HepG2 (cell line): ENCODE measurements at regions not wholly inside any gene's neighbourhood (a gene's known extent, or its start where the extent isn't known, plus 50 kb on each side); places are given as distances from the start of the nearest gene placed in this dataset.

Experiments used
- CBX5 ChIP-seq: sonication (generic); formaldehyde crosslinking; IDR thresholded peaks from 2 replicates; pipeline ENCODE4 v1.4.0; 2020; ENCODE audit warnings: missing genetic modification reagents, borderline replicate concordance
- EZH2 ChIP-seq: conservative IDR thresholded peaks from 2 replicates; pipeline ENCODE4 v1.6.1; 2012; ENCODE audit warnings: mild to moderate bottlenecking, low read depth, low read length, moderate library complexity
- HBP1 ChIP-seq: IDR thresholded peaks from 2 replicates; pipeline ENCODE4 v1.6.1; 2016; ENCODE audit warnings: low read depth, control low read depth
- JUN ChIP-seq: sonication (generic); formaldehyde crosslinking; IDR thresholded peaks from 2 replicates; pipeline ENCODE4 v1.4.0; 2020; ENCODE audit warnings: mild to moderate bottlenecking, missing genetic modification reagents
- MAFK ChIP-seq, 2 experiments: IDR thresholded peaks in 1 of 2; conservative IDR thresholded peaks in 1 of 2; 2 replicates each; pipeline ENCODE4 v1.6.1; 2011; ENCODE audit warnings: improper control_type of control experiment in 2 of 2, low read length in 2 of 2
- MYC ChIP-seq: sonication (generic); formaldehyde crosslinking; IDR thresholded peaks from 2 replicates; pipeline ENCODE4 v1.9.0; 2021; ENCODE audit warnings: missing genetic modification reagents, borderline replicate concordance
- NFYB ChIP-seq: sonication (generic); formaldehyde crosslinking; IDR thresholded peaks from 2 replicates; pipeline ENCODE4 v1.4.0; 2020; ENCODE audit warnings: missing genetic modification reagents
- PCBP1 ChIP-seq: fragments of 200-400 bp; formaldehyde crosslinking; IDR thresholded peaks from 2 replicates; pipeline ENCODE4 v1.6.1; 2017; ENCODE audit warnings: mild to moderate bottlenecking, low read depth, low read length, borderline replicate concordance
- REL ChIP-seq: sonication (generic); formaldehyde crosslinking; conservative IDR thresholded peaks from 2 replicates; pipeline ENCODE4 v1.8.0; 2022; ENCODE audit warnings: mild to moderate bottlenecking, missing genetic modification reagents, moderate library complexity
- TBX2 ChIP-seq: sonication (generic); formaldehyde crosslinking; IDR thresholded peaks from 2 replicates; pipeline ENCODE4 v1.5.0; 2020; ENCODE audit warnings: missing genetic modification reagents, mild to moderate bottlenecking, borderline replicate concordance
- U2AF1 ChIP-seq: fragments of 200-400 bp; formaldehyde crosslinking; optimal IDR thresholded peaks from 2 replicates; pipeline ENCODE3; 2017; ENCODE audit warnings: mild to moderate bottlenecking, low read depth, low read length
- ZBTB4 ChIP-seq: sonication (generic); formaldehyde crosslinking; IDR thresholded peaks from 2 replicates; pipeline ENCODE4 v1.4.0; 2020; ENCODE audit warnings: missing genetic modification reagents, mild to moderate bottlenecking, borderline replicate concordance
- ZNF33B ChIP-seq: sonication (generic); formaldehyde crosslinking; IDR thresholded peaks from 2 replicates; pipeline ENCODE4 v1.5.1; 2020; ENCODE audit warnings: mild to moderate bottlenecking, missing genetic modification reagents
- TF ChIP-seq, protein P1 (sequence below): sonication (generic); formaldehyde crosslinking; IDR thresholded peaks from 2 replicates; pipeline ENCODE4 v1.5.0; 2020; ENCODE audit warnings: mild to moderate bottlenecking, missing genetic modification reagents, moderate library complexity

GRCh38 chr7:121620206-121620605 is 224.1 kb upstream of the FAM3C start:
- TF ChIP-seq U2AF1 (no peak), HBP1 (CRISPR knock-in tag) (no peak), TBX2 (no peak), NFYB (no peak), CBX5 (CRISPR knock-in tag) (no peak), ZNF33B (CRISPR knock-in tag) (no peak), MAFK (conservative IDR thresholded peaks at IDR 0.05 in 1 of 2, IDR thresholded peaks at IDR 0.05 in 1 of 2; ENCODE audit: low read length in 2 of 2) (no peak), REL (CRISPR knock-in tag) (no peak), EZH2 (no peak), JUN (CRISPR knock-in tag) (no peak), MYC (CRISPR knock-in tag) (no peak), PCBP1 (no peak), ZBTB4 (CRISPR knock-in tag) (no peak)
- TF ChIP-seq, protein P1, sequence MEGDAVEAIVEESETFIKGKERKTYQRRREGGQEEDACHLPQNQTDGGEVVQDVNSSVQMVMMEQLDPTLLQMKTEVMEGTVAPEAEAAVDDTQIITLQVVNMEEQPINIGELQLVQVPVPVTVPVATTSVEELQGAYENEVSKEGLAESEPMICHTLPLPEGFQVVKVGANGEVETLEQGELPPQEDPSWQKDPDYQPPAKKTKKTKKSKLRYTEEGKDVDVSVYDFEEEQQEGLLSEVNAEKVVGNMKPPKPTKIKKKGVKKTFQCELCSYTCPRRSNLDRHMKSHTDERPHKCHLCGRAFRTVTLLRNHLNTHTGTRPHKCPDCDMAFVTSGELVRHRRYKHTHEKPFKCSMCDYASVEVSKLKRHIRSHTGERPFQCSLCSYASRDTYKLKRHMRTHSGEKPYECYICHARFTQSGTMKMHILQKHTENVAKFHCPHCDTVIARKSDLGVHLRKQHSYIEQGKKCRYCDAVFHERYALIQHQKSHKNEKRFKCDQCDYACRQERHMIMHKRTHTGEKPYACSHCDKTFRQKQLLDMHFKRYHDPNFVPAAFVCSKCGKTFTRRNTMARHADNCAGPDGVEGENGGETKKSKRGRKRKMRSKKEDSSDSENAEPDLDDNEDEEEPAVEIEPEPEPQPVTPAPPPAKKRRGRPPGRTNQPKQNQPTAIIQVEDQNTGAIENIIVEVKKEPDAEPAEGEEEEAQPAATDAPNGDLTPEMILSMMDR: no peak
